Kidney epithelial cell (primary cell): ENCODE measurements at regions not wholly inside any gene's neighbourhood (a gene's known extent, or its start where the extent isn't known, plus 50 kb on each side); places are given as distances from the start of the nearest gene placed in this dataset.

ENCODE experiments used
- DNase-seq: peaks from one replicate; pipeline ENCODE4 v3.0.0-alpha.2; 2010; ENCODE audit warnings: low read depth
- H3K27me3 ChIP-seq: 2 replicates; pipeline ENCODE4 v1.6.0; 2011; ENCODE audit warnings: low read length; ENCODE audit not compliant: control insufficient read depth, insufficient read depth
- H3K36me3 ChIP-seq: 2 replicates; pipeline ENCODE4 v1.5.1; 2011; ENCODE audit warnings: low read length; ENCODE audit not compliant: control insufficient read depth, insufficient read depth
- H3K4me3 ChIP-seq: 2 replicates; pipeline ENCODE4 v1.5.1; 2011; ENCODE audit warnings: low read depth, mild to moderate bottlenecking, control low read depth, low read length
- TF ChIP-seq, protein P1 (sequence below): IDR thresholded peaks from 2 replicates; pipeline ENCODE4 v1.5.1; 2011; ENCODE audit warnings: mild to moderate bottlenecking, moderate library complexity, low read length, control low read depth, inconsistent platforms; ENCODE audit not compliant: insufficient read depth, poor library complexity, severe bottlenecking

DNA sequence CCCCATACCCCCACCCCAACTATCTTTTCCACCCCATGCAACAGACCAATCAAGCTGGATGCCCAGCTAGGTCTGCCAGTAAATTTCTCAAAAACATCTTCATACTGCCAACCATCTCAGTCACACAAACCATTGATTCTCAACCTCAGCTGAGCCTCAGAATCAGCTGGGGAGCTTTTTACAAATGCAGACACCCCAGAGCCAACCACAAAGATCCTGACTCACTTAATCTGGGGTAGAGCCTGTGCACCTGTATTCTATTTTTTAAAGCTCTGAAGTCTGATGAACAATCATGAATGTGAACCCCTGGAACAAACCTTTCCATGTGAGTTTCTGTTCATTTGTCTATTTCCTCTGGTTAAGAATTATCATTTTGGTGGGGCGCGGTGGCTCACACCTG is 66.0 kb downstream of the ZNF281 start:
- Histone ChIP-seq H3K4me3 (no peak overlapping the region), H3K36me3 (no peaks in the 10 kb centered on the region), H3K27me3 (no peaks in the 10 kb centered on the region)
- no peak for DNase-seq
- TF ChIP-seq, protein P1, sequence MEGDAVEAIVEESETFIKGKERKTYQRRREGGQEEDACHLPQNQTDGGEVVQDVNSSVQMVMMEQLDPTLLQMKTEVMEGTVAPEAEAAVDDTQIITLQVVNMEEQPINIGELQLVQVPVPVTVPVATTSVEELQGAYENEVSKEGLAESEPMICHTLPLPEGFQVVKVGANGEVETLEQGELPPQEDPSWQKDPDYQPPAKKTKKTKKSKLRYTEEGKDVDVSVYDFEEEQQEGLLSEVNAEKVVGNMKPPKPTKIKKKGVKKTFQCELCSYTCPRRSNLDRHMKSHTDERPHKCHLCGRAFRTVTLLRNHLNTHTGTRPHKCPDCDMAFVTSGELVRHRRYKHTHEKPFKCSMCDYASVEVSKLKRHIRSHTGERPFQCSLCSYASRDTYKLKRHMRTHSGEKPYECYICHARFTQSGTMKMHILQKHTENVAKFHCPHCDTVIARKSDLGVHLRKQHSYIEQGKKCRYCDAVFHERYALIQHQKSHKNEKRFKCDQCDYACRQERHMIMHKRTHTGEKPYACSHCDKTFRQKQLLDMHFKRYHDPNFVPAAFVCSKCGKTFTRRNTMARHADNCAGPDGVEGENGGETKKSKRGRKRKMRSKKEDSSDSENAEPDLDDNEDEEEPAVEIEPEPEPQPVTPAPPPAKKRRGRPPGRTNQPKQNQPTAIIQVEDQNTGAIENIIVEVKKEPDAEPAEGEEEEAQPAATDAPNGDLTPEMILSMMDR: no peak

DNA sequence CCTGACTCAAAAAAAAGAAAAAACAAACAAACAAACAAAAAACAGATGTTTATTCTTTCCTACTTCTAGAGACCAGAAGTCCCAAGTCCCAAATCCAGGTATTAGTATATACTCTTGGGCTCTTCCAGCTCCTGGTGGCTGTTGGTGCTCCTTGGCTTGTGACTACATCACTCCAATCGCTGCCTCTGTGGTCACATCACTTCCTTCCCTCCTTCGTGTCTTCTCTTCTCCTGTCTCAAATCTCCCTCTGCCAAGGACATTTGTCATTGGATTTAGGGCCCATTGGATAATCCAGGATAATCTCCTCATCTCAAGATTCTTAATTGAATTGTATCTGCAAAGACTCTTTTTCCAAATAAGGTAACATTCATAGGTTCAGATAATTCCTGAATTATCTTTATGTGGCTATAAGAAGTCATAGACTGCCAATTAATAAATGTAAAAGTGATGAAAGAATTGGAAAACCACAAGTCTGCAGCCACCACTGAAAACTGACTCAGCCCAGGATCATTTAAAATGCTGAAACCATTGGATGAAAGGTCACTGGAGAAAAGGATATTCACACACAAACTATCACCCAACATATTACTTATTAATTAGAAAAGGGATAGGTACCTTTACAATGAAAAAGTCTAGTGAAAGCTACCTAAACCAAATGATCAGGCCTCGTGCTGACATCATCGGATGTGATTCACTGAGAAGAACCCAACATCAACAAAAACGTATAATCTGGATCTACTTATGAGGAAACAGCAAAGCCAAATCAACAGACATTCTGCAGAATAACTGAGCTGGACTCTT is 67.1 kb downstream of the ZNF281 start:
- Histone ChIP-seq H3K4me3 (no peak overlapping the region), H3K36me3 (no peaks in the 10 kb centered on the region), H3K27me3 (no peaks in the 10 kb centered on the region)
- TF ChIP-seq, protein P1: no peak
- no peak for DNase-seq

GRCh38 chr1:200338451-200338850 is 71.4 kb downstream of the ZNF281 start:
- DNase-seq: no peak
- no peaks in the 10 kb centered on the region for H3K36me3 ChIP-seq
- TF ChIP-seq, protein P1: no peak
- no peak overlapping the region for H3K4me3 ChIP-seq
- no peaks in the 10 kb centered on the region for H3K27me3 ChIP-seq

DNA sequence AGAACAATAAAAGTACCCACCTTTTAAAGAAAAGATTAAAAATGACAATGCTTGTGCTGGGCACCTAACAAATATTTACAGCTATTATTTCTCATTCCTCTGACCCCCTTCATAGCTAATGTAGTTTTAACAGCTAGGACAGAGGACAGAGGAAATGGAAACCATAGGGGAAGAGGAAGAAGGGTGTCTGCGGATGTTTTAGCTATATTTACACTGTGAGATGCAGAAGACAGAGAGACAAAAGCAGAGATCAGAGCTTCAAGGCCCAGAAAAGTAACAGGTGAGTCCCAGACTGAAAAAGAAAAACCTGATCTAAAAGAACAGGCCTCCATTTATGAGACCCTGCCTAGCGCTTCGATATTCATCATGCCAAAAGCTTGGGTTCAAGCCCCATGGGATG is 72.0 kb downstream of the ZNF281 start:
- TF ChIP-seq, protein P1: no peak
- H3K36me3 ChIP-seq: no peaks in the 10 kb centered on the region
- DNase-seq: no peak
- H3K27me3 ChIP-seq: no peaks in the 10 kb centered on the region
- H3K4me3 ChIP-seq: no peak overlapping the region

- TF ChIP-seq, protein P1: no peak
- Histone ChIP-seq H3K27me3 (no peaks in the 10 kb centered on the region), H3K4me3 (no peak overlapping the region), H3K36me3 (no peaks in the 10 kb centered on the region)
- no peak for DNase-seq
Observed at GRCh38 chr1:200337410-200337809, 72.4 kb downstream of the ZNF281 start.

GRCh38 chr1:200336901-200337391 is 72.9 kb downstream of the ZNF281 start:
- H3K27me3 ChIP-seq: no peaks in the 10 kb centered on the region
- DNase-seq: no peak
- no peaks in the 10 kb centered on the region for H3K36me3 ChIP-seq
- H3K4me3 ChIP-seq: no peak overlapping the region
- TF ChIP-seq, protein P1: no peak
